Activated CD4-positive, alpha-beta T cell treated with anti-CD3 and anti-CD28 coated beads, Interleukin-2, amount 50 U/mL, for 48 hours (primary cell): ENCODE measurements at regions not wholly inside any gene's neighbourhood (a gene's known extent, or its start where the extent isn't known, plus 50 kb on each side); places are given as distances from the start of the nearest gene placed in this dataset.

Source experiments
- DNase-seq, 2 experiments: peaks; one replicate each; pipeline ENCODE4 v3.0.0-alpha.2; 2020

DNA sequence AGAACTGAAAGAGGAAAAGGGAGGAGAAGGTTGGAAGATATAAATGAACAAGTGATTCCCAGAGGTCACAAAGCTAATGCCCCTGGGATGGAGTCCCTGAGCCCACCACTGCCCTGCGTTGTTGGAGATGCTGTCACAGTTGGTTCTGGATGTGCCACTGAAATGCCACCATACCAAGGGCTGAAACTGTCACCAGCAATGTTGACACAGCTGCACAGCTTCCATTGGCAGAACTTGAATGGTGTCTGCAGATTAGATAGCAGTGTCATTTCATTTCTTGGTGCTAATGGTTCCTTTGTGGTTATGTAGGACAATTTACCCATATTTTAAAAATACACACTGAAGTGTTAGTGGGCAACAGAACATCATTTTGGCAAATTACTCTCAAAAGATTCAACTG lies 120.7 kb downstream of the TBXT start:
- no peak for DNase-seq

DNA sequence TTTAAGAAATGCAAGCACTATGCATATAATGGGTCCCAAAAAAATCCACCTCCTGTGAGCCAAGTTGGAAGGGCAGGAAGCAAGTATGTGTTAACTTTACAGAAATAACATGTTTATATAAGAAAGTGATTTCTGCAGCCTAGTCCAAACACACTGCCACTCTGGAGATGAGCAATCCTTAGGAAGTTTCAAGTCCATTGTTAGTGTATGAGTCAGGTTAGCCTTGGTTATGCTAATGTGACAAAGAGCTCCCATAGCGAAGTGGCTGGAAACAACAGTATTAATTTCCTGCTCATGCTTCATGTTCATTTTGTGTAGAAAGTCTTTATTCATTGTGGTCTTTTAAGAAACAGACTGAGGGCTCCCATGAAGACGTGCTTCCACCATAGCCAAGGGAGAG lies 121.4 kb downstream of the TBXT start:
- DNase-seq, result no peak

DNA sequence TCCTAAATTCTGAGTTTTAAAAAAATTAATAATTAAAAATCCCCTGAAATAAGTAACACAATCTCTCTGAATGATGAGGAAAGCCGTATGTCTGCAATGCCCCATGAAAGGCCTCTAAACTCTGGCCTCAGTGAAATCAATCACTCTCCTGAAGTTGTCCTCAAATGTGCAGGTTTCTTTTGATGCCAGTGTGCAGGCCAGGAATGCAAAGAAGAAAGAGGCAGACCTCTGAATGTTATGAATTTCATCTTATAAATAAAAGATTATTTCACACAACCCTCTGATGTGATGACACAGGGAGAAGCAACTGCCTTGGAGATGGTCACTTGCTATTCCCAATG lies 121.8 kb downstream of the TBXT start:
- DNase-seq, result no peak

DNA sequence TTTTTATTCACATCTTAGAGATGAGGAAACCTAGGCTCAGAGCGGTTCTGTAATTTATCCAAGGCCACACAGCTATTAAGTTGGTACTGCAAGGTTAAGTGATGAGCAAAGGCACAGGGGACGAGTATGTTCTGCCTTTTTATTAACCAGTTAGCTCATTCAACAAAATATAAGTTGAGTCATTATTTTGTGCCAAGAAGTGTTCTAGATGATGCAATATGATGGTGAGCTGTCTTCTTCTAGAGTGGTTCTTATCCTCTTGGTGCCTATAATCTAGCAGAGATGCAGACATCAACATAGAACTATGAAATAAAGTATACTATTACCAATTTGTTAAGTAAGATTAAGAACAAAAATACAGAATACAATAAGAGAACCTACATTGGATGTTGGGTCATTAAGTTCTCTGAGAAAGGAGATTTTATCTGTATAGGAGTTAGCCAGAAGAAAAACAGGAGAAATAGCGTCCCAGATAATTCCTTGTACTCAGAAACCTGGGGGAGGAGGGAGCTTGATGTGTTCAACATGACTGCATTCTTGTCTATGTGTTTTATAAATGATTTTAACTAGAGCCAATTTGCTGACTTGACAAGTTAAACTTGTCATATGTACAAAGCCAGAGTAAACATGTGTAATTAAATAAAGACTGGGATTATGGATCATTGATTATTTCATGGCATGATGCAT lies 122.3 kb downstream of the TBXT start:
- no peak for DNase-seq

DNA sequence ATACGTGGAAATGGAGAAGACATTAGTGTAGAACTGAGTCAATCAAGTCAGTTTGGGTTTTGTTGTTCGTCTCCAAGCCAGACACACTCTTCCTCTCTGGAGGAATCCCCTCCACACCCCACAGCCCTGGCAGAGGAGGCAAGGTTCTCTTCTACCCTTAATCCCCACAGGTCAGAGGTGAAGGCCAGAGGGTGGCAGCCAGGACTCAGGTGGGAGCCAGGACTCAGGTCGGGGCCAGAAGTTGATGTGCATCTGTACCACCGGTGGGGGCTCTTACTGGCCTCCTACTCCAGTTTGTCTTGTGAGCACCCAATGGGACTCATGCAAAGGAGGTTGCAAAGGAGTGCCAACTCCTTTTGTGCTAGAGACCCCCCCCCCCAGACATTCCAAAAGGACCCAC lies 126.4 kb downstream of the TBXT start:
- no peak for DNase-seq

DNA sequence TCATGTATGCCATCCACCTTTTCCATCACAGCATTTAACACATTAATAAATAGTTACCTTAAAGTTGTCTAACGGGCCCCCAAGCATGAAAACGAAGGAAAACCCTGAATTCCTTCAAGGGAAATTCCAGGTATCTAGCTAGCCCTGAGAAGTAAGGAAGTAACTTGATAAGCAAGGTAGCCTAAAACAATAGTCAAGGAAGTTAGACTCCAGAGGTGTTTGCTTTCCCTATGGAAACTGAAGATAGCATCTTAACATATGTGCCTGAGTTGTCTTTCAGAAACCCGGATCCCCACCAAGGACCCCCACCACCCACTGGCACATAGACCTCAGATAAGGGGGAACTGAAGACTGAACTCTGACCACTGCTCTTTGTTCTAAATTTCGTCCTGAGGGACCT lies 127.4 kb downstream of the TBXT start:
- DNase-seq, result no peak

DNA sequence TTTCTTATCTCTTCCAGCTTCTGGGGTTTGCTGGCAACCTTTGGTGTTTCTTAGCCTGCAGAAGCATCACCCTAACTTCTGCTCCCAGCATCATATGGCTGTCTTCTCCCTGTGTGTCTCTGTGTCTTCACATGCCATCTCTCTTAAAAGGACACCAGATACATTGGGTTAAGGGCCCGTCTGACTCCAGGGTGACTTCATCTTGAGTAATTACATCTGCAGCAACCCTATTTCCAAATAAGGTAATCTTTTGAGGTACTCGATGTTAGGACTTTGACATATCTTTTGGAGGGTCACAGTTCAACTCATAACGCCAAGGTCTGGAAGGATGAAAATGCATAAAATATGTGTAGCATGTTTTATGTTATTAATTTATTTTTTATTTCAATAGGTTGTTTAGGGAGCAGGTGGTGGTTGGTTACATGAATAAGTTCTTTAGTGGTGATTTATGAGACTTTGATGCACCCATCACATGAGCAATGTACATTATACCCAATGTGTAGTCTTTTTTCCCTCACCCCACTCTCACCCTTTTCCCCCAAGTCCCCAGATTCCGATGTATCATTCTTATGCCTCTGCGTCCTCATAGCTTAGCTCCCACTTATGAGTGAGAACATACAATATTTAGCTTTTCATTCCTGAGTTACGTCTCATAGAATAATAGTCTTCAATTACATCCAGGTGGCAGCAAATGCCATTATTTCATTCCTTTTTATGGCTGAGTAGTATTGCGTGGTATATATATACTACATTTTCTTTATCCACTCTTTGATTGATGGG lies 131.1 kb downstream of the TBXT start:
- no peak for DNase-seq

DNA sequence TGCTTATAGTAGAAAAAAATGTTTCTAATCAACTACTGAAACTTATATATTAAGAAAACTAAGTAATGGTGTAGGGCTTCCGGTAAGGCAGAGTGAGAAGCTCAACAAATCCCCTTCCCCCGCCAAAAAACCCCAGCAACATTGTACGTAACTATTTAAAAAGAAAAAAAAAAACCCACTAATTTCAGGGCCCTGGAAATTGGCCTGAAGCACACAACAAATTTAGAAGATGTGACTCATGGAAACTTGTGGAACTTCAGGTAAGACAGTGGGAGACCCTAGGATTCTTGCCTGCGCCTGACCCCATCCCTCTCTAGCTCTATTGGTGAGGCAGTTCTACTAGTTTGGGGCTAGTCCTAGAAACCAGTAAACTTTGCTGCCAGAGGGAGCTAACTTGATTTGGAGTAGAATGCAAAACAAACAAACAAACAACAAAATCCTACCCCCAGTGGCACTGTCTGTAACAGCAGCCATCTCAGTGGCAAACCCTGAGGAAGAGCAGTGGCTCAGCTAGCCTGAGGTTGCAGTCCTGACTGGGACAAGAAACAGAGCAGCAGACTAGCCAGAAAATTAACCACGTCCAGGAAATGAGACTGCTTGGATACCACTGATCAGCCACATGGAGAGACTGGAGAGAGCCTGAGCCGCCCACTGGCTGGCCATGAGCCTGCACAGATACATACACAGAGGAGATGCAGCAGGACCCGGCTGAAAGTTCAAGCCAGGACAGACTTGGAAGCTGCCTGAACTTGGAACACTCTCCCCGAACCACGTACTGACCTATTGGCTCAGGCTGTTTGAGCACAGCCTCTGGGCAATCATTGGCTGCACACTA lies 135.1 kb downstream of the TBXT start:
- no peak for DNase-seq

DNA sequence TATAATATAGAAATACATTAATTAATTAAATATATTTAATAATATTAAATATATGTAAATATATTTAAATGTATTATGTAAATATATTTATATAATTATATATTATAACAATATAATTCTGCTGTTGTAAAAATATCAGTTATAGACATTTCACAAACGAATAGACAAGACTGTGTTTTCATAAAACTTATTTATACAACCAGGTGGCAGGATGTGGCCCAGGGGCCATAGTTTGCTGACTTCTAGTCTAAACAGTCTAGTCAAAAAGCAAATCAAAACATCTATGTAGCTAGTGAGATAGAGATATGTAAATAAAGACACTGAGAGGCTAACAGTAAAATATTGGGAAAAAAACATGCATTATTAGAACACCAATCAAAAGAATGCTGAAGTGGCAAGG lies 136.4 kb downstream of the TBXT start:
- DNase-seq, result no peak

DNA sequence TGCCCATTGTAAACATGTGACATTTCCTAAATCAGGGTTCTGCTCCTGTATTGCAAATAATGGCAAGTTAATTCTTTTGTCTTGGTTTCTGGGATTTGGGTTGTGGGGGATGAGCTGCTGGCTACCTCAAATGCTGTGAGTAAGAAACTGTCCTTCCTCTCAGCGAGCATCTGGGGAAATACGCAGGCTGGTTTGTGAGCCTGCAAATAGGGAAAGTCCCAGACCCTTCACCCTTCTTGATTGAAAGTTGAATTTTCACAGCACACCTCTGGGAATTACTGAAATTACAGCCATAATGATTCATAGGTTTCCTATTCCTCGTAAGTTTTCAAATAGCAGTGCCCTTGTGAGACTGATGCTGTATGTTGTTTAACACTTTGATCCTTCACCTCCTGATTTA lies 138.1 kb downstream of the TBXT start:
- no peak for DNase-seq

DNA sequence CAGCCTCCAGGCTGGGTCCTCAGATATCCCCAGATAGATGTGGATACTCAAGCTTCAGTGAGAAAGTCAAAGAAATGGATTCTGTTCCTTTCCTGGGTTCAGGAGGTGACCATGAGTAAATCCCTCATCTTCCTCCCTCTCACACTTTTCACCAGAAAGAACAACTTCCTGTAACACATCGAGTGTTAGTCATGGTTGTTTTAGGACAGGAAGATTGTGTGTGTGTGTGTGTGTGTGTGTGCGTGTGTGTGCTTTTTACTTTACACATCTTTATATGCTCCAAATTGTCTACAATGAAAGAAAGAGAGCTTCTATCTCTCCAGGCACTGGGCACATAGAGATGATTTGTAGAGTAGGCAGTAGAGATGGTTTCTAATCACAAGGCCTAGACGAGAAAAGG lies 139.9 kb downstream of the TBXT start:
- no peak for DNase-seq

DNA sequence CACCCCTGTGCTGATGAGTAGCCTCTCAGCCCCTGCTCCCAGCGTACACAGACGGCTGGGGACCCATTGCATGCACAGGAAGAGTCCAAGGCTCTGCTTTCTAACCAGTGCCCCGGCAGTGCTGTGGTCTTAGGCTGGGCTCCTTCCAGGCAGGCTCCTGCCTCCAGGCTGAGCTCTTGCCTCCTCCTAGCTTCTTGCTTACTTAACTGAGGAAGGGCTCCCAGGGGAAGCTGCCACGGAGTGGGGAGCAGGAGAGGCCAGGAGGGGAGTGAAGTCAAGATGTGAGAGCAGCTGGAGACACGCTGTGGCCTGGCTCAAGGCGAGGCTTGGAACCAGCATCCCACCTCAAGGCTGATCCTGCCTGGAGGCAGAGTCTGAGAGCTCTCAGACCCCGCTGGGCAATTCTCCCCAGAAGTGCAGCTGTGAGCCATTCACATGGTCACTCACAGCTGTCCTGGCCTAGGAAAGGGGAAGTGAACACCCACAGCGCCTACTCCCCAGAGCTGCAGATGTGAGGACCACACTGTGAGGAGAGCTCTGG lies 141.0 kb downstream of the TBXT start:
- DNase-seq, result no peak

DNA sequence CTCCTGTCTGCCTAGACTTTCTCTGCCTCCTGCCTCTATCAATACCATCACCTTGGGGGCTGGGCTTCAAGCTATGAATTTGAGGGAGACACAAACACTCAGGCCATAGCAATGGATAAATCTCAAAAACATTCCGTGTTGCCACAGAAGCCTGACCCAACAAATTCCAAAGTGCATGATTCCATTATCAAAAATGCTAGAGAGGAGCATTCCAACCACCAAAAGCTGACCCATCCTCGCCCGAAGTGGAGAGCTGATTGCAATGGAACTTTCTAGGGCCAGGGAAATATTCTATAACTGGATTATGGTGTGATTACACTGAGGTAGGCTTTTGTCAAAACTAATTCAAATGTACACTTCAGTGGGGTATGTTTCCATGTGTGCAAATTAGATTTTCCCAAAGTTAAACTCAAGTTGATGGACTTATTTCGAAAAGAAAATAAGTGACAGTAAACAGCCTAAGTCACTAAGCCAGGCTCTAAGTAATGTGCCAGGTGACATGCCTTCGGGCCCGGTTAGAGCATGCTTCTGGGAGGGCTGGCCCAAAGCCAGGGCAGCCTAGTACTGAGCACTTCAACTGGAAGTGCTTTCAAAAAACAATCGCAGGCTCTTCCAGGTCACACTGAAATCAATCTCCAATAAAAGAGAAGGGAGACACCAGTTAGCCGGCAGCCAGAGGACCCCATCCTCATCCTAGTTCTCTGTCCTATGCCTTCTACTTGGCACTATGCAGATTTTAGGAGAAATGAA lies 142.3 kb downstream of the TBXT start:
- DNase-seq, result no peak

DNA sequence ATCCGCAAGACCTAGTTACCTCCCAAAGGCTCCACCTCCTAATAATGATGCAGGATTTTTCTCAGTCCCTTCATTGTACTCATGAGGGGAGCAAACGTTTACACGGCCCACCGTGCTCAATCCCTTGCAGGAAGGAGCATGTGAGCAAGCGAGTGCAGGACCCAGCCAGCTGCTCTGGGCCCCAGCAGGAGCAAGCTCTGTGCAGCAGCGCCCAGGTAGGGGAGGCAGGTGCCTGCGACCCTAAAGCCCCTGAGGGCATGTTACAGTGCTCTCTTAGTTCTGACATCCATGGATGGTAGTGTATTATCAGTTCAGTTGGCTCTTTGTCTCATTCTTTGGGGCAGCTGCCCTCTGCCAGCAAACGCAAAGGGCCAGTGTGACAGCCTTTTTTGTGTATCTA lies 143.4 kb downstream of the TBXT start:
- DNase-seq, result no peak

DNA sequence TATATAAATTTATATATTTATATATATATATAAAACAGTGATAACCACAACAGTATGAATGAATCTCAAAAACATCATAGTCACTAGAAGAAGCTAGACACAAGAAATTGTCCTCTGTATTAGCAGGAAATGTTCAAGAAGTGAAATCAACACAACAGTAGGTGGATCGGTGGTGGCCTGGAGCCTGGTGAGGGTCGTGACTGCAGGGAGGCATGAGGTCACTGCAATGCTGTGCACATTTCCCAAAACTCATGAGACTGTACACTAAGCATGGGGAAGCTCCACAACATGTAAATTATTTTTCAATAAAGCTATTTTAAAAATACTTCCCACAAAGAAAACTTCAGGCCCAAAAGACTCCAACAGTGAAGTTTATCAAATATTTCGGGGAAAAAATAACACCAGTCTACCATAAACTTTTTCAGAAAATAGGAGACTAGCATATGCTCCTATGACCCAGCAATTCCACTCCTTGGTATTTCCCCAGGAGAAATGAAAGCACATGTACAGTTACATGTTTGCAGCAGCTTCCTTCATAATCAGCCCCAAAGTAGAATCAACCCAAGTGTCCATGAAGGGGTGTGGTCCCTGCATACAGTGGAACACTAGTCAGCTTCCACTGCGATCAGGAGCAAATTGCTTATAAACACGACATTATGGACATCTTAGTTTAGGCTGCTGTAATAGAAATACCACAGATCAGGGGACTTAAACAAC lies 144.2 kb downstream of the TBXT start:
- DNase-seq, result no peak

DNA sequence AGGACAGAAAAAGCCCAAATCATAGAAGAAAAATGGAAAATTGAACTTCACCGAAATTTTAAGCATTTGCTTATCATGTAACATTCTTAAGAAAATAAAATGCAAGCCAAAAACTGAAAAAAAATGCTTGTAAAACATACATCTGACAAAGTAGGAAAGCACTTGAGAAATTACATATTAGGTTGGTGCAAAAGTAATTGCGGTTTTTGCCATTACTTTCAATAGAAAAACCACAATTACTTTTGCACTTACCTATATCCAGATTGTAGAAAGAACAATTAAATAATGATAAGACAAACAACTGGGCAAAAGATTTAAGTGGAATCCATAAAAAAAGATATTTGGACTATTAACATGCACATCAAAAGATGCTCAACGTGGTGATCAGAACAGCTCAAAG lies 146.2 kb downstream of the TBXT start:
- no peak for DNase-seq

DNA sequence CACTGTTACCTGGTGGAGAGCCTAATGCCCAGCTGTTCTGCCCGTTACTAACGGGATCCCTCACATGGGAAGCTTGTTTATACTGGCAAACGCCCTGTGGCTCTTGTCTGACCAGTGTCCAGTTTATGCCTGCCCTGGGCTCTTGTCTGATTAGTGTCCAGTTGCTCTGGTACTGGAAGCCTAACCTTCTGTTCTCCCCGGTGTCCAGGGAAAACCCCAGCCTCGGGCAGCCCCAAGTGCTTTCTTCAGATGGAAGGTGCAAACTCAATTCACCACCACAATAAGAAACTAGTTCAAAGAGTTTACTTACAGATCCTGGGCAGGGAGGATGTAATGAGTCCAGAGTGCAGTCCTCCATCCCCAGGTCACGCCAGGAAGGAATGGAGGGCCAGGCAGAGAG lies 148.4 kb downstream of the TBXT start:
- DNase-seq, result no peak

DNA sequence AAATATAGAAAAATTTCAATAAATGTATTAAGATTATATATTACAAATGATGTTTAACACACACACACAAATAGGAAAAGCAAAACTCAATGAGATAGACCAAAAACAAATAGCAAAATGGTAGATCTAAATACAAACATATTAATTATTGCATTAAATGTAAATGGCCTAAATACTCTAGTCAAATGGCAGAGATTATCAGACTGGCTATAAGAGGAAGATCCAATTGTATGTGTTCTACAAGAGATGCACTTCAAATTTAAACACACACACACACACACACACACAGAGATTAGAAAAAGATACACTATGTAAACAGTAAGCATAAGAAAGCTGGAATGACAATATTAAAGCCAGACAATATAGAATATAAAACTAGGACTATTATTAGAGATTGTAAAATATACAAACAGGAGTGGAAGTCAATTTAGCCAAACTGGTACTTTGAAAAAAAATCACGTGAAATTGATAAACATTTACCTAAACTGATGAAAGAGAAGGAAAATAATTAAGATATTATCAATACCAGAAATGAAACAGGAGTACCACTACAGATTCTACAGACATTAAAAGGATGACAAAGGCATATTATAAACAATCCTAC lies 150.5 kb downstream of the TBXT start:
- no peak for DNase-seq

DNA sequence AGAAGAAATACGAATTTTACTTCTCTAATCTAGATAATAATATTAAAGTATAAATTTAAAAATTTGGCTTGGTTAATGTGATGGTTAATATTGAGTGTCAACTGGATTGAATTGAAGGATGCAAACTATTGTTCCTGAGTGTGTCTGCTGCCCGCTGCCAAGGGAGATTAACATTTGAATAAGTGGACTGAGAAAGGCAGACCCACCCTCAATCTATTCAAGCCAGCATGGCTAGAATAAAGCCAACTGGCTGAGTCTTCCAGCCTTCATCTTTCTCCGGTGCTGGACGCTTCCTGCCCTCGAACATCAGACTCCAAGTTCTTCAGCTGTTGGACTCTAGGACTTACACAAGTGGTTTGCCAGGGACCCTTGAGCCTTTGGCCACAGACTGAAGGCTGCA lies 152.7 kb downstream of the TBXT start:
- no peak for DNase-seq

DNA sequence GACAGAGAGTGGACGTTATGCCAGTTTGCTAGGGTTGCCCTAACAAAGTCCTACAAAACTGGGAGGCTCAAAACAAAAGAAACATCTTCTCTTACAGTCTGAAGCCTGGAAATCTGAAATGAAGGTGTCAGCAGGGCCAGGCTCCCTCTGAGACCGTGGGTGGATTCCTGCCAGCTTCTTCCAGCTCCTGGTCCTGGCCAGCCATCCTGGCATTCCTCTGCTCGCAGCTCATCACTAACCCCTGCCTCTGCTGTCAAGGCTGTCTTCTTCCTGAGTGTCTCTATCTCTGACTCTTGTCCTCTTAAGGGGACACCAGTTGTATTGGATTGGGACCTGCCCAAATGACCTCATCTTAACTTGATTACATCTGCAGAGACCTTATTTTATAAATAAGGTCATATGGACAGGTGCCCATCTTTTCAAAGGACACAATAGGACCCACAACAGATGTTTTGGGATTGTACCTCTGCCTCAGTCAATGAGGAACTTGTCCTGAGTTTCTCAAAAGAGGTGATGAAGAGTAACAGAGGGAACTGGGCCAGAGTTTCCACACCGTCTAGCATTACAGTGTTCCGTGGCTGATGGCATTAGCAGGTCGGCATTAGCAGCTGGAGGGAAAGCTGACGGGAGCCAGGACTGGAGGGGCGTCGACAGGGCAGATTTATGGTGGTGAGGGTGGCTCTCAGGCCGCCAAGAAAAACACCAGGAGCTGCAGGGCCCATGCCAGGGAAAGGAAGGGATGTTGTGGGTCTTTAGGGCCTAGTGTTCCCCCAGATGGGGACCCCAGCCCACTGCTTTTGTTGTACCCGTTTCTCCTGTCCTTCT lies 157.3 kb downstream of the TBXT start:
- no peak for DNase-seq
